SU-DHL-6 (cell line): ENCODE measurements at regions not wholly inside any gene's neighbourhood (a gene's known extent, or its start where the extent isn't known, plus 50 kb on each side); places are given as distances from the start of the nearest gene placed in this dataset.

Source experiments
- EZH2phosphoT487 ChIP-seq: fragments of 200-600 bp; sonication (generic), shearing (Covaris generic); conservative IDR thresholded peaks from 2 replicates; pipeline ENCODE4 v1.6.1; 2018; ENCODE audit warnings: mild to moderate bottlenecking, antibody characterized with exemption, low read length, moderate library complexity, mixed read lengths
- TF ChIP-seq, protein P1 (sequence below): fragments of 200-600 bp; sonication (generic); IDR thresholded peaks from one replicate; pipeline ENCODE4 v1.5.1; 2017; ENCODE audit warnings: antibody characterized with exemption, mild to moderate bottlenecking, low read length, moderate library complexity; ENCODE audit not compliant: insufficient read depth, poor library complexity, severe bottlenecking

DNA sequence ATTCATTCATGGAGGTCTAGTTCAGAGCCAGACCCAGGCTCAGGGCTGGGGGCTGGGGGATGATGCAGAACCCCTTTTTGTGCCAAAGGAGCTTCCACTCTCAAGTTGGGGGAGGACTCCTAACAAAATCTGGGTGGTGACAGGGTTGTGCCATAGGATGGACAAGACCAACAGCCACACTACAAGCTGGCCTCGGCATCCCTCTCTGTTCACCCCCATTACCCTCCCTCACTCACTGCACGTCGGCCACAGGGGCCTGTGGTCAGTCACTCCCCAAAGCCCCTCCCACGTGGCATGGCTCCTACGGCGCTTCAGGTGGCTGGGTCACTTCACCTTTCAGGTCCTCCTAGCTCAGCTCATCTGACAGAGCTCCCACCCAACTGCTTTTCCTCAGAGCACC, 348.7 kb upstream of the ZMIZ1 start:
- TF ChIP-seq, protein P1, sequence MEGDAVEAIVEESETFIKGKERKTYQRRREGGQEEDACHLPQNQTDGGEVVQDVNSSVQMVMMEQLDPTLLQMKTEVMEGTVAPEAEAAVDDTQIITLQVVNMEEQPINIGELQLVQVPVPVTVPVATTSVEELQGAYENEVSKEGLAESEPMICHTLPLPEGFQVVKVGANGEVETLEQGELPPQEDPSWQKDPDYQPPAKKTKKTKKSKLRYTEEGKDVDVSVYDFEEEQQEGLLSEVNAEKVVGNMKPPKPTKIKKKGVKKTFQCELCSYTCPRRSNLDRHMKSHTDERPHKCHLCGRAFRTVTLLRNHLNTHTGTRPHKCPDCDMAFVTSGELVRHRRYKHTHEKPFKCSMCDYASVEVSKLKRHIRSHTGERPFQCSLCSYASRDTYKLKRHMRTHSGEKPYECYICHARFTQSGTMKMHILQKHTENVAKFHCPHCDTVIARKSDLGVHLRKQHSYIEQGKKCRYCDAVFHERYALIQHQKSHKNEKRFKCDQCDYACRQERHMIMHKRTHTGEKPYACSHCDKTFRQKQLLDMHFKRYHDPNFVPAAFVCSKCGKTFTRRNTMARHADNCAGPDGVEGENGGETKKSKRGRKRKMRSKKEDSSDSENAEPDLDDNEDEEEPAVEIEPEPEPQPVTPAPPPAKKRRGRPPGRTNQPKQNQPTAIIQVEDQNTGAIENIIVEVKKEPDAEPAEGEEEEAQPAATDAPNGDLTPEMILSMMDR, result no peak
- no peak for TF ChIP-seq EZH2phosphoT487
